A673 (cell line): ENCODE measurements at regions not wholly inside any gene's neighbourhood (a gene's known extent, or its start where the extent isn't known, plus 50 kb on each side); places are given as distances from the start of the nearest gene placed in this dataset.
"Not testable (repeated sequence)": the region's sequence is repeated elsewhere in the genome, so short reads cannot be mapped to it uniquely, and the experiment has no call there.

Source experiments
- BruUV-seq: library from RNA; stranded (reverse); fragments of 400-500 nt; replicated peaks from 2 replicates; lab custom pipeline; 2021; lab: Mats Ljungman, UMichigan
- CTCF ChIA-PET: fragments of 300-600 bp; sonication (Branson Sonifier 250); formaldehyde crosslinking; loops from one replicate; lab custom pipeline; 2022; ENCODE audit warnings: antibody characterized with exemption; lab: Charles Lee
- POLR2A ChIA-PET: fragments of 300-600 bp; sonication (Branson Sonifier 250); formaldehyde crosslinking; loops from one replicate; lab custom pipeline; 2022; ENCODE audit warnings: antibody characterized with exemption; ENCODE audit not compliant: low non-redundant PET; lab: Charles Lee
- DNase-seq: peaks from one replicate; pipeline ENCODE4 v3.0.0-alpha.2; 2015; ENCODE audit warnings: low spot score
- H3K27ac ChIP-seq: fragments of 200-600 bp; sonication (generic); 2 replicates; pipeline ENCODE4 v1.5.1; 2016; ENCODE audit warnings: mixed run types, low read depth, mild to moderate bottlenecking, mixed read lengths, antibody characterized with exemption, low read length; ENCODE audit not compliant: poor library complexity, severe bottlenecking
- H3K27me3 ChIP-seq: fragments of 200-600 bp; sonication (generic); replicated peaks from 2 replicates; pipeline ENCODE4 v1.6.1; 2017; ENCODE audit warnings: mixed run types, low read depth, mild to moderate bottlenecking, mixed read lengths, antibody characterized with exemption, low read length; ENCODE audit not compliant: insufficient read depth, poor library complexity
- H3K36me3 ChIP-seq: fragments of 200-600 bp; sonication (generic); 2 replicates; pipeline ENCODE4 v1.6.1; 2016; ENCODE audit warnings: mixed run types, mild to moderate bottlenecking, mixed read lengths, antibody characterized with exemption, low read length; ENCODE audit not compliant: insufficient read depth, poor library complexity, severe bottlenecking
- H3K4me1 ChIP-seq: fragments of 200-600 bp; sonication (generic); 2 replicates; pipeline ENCODE4 v1.6.1; 2017; ENCODE audit warnings: mixed run types, mild to moderate bottlenecking, mixed read lengths, antibody characterized with exemption, low read length; ENCODE audit not compliant: insufficient read depth, poor library complexity, severe bottlenecking
- H3K4me3 ChIP-seq: fragments of 200-600 bp; sonication (generic); 2 replicates; pipeline ENCODE4 v1.5.1; 2016; ENCODE audit warnings: low read depth, mixed run types, mild to moderate bottlenecking, mixed read lengths, low read length; ENCODE audit not compliant: poor library complexity, severe bottlenecking
- H3K9me3 ChIP-seq: fragments of 200-600 bp; sonication (generic); 2 replicates; pipeline ENCODE4 v1.6.1; 2016; ENCODE audit warnings: mixed run types, low read depth, mild to moderate bottlenecking, mixed read lengths, antibody characterized with exemption, low read length; ENCODE audit not compliant: poor library complexity, severe bottlenecking
- EZH2 ChIP-seq: fragments of 200-600 bp; sonication (generic); IDR thresholded peaks from 2 replicates; pipeline ENCODE4 v1.6.1; 2017; ENCODE audit warnings: borderline replicate concordance, low read depth, mild to moderate bottlenecking, mixed read lengths, antibody characterized with exemption, low read length; ENCODE audit not compliant: poor library complexity, severe bottlenecking
- intact Hi-C: fragments of 100-400 bp; cut with micrococcal nuclease; formaldehyde crosslinking; loops from one replicate; pipeline ENCODE4 v1.10.0; 2022; ENCODE audit not compliant: unreplicated experiment
- TF ChIP-seq, protein P1 (sequence below): fragments of 300-800, 200-600 bp; sonication (generic); conservative IDR thresholded peaks from 2 replicates; pipeline ENCODE4 v1.5.1; 2017; ENCODE audit warnings: low read depth, mild to moderate bottlenecking, antibody characterized with exemption, low read length, moderate library complexity, mixed read lengths

DNA sequence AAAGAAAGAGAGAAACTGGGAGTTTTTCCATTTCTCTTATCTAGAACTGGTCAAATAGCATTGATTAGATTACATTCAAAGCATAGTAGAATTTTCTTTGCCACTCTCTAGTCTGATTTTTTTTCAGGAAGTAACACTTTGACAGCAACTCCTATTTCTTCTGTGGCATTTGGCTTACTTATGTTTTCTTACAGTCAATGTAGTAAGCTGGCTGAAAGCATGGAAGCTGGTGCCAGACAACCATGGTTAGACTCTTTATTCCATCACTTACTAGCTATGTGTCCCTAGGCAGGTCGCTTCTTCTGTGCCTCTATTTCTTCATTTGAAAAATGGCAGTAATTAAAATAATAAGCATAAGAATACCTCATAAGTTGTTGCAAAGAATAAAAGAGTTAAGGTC, 54.2 kb upstream of the OPRM1 start:
- DNase-seq, result no peak
- Histone ChIP-seq H3K27ac (no peak overlapping the region), H3K36me3 (no peaks in the 10 kb centered on the region), H3K27me3 (no peaks in the 10 kb centered on the region), H3K4me3 (no peak overlapping the region), H3K4me1 (no peaks in the 10 kb centered on the region), H3K9me3 (no peaks in the 10 kb centered on the region)
- POLR2A ChIA-PET, result no interaction called here
- intact Hi-C loops, result no loop called here
- BruUV-seq, result no TSS peak
- TF ChIP-seq, protein P1, sequence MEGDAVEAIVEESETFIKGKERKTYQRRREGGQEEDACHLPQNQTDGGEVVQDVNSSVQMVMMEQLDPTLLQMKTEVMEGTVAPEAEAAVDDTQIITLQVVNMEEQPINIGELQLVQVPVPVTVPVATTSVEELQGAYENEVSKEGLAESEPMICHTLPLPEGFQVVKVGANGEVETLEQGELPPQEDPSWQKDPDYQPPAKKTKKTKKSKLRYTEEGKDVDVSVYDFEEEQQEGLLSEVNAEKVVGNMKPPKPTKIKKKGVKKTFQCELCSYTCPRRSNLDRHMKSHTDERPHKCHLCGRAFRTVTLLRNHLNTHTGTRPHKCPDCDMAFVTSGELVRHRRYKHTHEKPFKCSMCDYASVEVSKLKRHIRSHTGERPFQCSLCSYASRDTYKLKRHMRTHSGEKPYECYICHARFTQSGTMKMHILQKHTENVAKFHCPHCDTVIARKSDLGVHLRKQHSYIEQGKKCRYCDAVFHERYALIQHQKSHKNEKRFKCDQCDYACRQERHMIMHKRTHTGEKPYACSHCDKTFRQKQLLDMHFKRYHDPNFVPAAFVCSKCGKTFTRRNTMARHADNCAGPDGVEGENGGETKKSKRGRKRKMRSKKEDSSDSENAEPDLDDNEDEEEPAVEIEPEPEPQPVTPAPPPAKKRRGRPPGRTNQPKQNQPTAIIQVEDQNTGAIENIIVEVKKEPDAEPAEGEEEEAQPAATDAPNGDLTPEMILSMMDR, result no peak
- no peak for TF ChIP-seq EZH2
- CTCF ChIA-PET, result no interaction called here

GRCh38 chr6:153980171-153980570, 58.9 kb upstream of the OPRM1 start:
- DNase-seq, result no peak
- BruUV-seq, result no TSS peak
- Histone ChIP-seq H3K4me1 (no peaks in the 10 kb centered on the region), H3K36me3 (no peaks in the 10 kb centered on the region), H3K9me3 (no peaks in the 10 kb centered on the region), H3K27me3 (no peaks in the 10 kb centered on the region), H3K27ac (no peak overlapping the region), H3K4me3 (no peak overlapping the region)
- ChIA-PET CTCF (interaction anchor here (0.7 kb wide), 1 partner anchor 149 kb away, joined by 9 read pairs; no protein-coding TSS in a partner anchor), POLR2A (no interaction called here)
- intact Hi-C loops, result no loop called here
- no peak for TF ChIP-seq EZH2

DNA sequence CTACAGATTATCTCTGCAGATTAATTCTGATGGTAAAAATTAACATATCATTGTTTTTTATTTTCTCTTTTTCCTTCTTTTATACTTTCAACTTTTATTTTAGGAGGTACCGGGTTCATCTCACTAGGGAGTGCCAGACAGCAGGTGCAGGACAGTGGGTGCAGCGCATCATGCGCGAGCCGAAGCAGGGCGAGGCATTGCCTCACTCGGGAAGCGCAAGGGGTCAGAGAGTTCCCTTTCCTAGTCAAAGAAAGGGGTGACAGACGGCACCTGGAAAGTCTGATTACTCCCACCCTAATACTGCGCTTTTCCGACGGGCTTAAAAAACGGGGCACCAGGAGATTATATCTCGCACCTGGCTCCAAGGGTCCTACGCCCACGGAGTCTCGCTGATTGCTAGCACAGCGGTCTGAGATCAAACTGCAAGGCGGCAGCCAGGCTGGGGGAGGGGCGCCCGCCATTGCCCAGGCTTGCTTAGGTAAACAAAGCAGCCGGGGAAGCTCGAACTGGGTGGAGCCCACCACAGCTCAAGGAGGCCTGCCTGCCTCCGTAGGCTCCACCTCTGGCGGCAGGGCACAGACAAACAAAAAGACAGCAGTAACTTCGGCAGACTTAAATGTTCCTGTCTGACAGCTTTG, 60.0 kb upstream of the OPRM1 start:
- BruUV-seq, CTCF ChIA-PET, H3K4me3 ChIP-seq, intact Hi-C loops, H3K36me3 ChIP-seq, POLR2A ChIA-PET, H3K27me3 ChIP-seq, H3K27ac ChIP-seq, H3K4me1 ChIP-seq, H3K9me3 ChIP-seq, DNase-seq: not testable (repeated sequence)

DNA sequence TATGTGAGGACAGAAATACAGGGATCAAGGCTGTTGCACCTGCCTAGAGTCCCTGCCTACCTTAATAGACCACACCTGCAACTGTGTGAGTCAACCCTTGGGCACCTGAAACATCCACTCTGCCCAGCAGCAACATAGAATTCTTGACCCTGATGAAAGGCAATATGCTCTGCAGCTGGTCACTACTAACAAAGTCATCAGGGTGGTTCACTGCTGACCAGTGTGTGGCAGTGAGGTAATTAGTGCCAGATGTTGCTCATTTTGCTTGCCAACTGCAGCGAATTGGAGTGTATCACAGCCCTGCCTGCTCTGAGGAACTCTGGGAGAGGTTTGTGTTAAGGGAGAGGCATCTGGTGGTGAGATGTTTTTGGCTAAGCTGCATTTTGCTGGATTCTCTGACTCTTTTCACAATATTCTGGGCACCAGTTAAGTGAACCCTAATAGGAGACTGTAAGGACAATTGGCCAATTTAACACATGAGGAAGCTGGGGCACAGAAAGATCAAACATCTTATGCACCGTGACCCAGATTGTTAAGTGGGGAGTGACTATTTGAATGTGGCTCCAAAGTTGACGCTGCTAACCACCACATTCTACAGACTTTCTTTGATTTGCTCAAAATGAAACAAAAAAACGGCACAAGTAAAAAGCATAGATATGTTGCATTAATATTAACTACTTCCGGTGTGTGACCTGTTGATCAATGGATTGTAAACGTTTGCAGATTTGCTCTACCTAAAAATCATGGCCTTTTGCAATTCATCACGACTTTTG, 61.9 kb upstream of the OPRM1 start:
- intact Hi-C loops, result no loop called here
- no peak overlapping the region for H3K4me3 ChIP-seq
- DNase-seq, result no peak
- H3K27ac ChIP-seq, result no peak overlapping the region
- H3K27me3 ChIP-seq, result no peaks in the 10 kb centered on the region
- POLR2A ChIA-PET, result no interaction called here
- no peaks in the 10 kb centered on the region for H3K36me3 ChIP-seq
- H3K4me1 ChIP-seq, result no peaks in the 10 kb centered on the region
- CTCF ChIA-PET, result no interaction called here
- H3K9me3 ChIP-seq, result no peaks in the 10 kb centered on the region
- BruUV-seq, result no TSS peak
- TF ChIP-seq EZH2, result no peak
- TF ChIP-seq, protein P1, result no peak
